Breast epithelium (tissue), 4 donors: ENCODE measurements at regions not wholly inside any gene's neighbourhood (a gene's known extent, or its start where the extent isn't known, plus 50 kb on each side); places are given as distances from the start of the nearest gene placed in this dataset.
"Not testable (repeated sequence)": the region's sequence is repeated elsewhere in the genome, so short reads cannot be mapped to it uniquely, and the experiment has no call there.

Experiments used
- DNase-seq, 2 donors: peaks; one replicate each; pipeline ENCODE4 v3.0.0-alpha.2; 2019; ENCODE audit warnings: low spot score in 2 of 2
- H3K27ac ChIP-seq, 2 donors: fragments of 200-600 bp; sonication (generic) in 1 of 2; one replicate each; pipeline ENCODE4 v1.5.1; 2016 to 2019; ENCODE audit warnings: mild to moderate bottlenecking in 1 of 2
- H3K27me3 ChIP-seq, 2 donors: fragments of 200-600 bp; sonication (generic) in 1 of 2; one replicate each; pipeline versions ENCODE4 v1.5.1 to v1.6.0; 2017 to 2019; ENCODE audit warnings: control low read depth in 1 of 2, mild to moderate bottlenecking in 1 of 2
- H3K36me3 ChIP-seq: fragments of 200-600 bp; one replicate; pipeline ENCODE4 v1.5.1; 2019
- H3K4me1 ChIP-seq, 2 donors: fragments of 200-600 bp; sonication (generic); one replicate each; pipeline ENCODE4 v1.5.1; 2016 to 2019; ENCODE audit warnings: control low read depth in 1 of 2
- H3K4me3 ChIP-seq, 3 donors: fragments of 200-600 bp; sonication (generic); 1 replicate in 2 of 3; 2 replicates in 1 of 3; pipeline ENCODE4 v1.5.1; 2016 to 2019; ENCODE audit warnings: mild to moderate bottlenecking in 3 of 3, moderate library complexity in 2 of 3
- H3K9me3 ChIP-seq, 2 donors: fragments of 200-600 bp; sonication (generic) in 1 of 2; one replicate each; pipeline ENCODE4 v1.5.1; 2016 to 2019; ENCODE audit warnings: control low read depth in 1 of 2
- CTCF ChIP-seq, 3 donors: fragments of 450-650 bp; IDR thresholded peaks; one replicate each; pipeline ENCODE4 v1.5.1; 2016 to 2017; ENCODE audit warnings: antibody characterized with exemption in 3 of 3, mild to moderate bottlenecking in 3 of 3, moderate library complexity in 3 of 3
- POLR2A ChIP-seq: fragments of 450-650 bp; IDR thresholded peaks from one replicate; pipeline ENCODE4 v1.6.1; 2016; ENCODE audit warnings: antibody characterized with exemption, mild to moderate bottlenecking, moderate library complexity
- POLR2AphosphoS5 ChIP-seq, 3 donors: sonication (generic); formaldehyde crosslinking; IDR thresholded peaks; one replicate each; pipeline ENCODE4 v1.6.1; 2017; ENCODE audit warnings: antibody characterized with exemption in 3 of 3
- intact Hi-C: fragments of 100-400 bp; cut with DNase I; formaldehyde crosslinking; loops from one replicate; pipeline ENCODE4 v1.15.1; 2023; ENCODE audit warnings: low total_unique reads

DNA sequence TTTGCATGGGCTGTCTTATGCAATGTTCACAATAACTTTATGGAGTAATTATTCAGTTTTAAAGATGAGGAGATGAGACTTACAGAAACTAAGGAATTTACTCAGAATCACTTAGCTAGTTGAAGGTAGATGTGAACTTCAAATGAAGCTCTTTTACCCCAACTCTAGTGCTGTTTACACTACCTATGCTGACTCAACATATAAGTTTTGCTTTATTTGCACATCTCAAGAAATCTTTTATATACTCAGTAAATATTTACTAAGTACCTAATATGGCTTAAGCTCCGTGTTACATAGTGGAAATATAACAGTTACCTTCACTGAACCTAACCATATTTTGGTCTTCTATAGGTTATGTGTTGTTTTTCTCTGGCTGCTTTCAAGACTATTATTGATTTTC is 293.2 kb downstream of the ANXA1 start:
- Histone ChIP-seq H3K36me3 (no peaks in the 10 kb centered on the region), H3K27me3 (no peaks in the 10 kb centered on the region), H3K4me1 (no peaks in the 10 kb centered on the region), H3K27ac (no peak overlapping the region), H3K9me3 (no peaks in the 10 kb centered on the region), H3K4me3 (no peak overlapping the region)
- no peak for DNase-seq
- TF ChIP-seq CTCF (IDR thresholded peaks at IDR 0.05): no peak
- TF ChIP-seq POLR2A: no peak
- TF ChIP-seq POLR2AphosphoS5 (IDR thresholded peaks at IDR 0.05): no peak
- intact Hi-C loops: no loop called here

- intact Hi-C loops, DNase-seq, H3K4me1 ChIP-seq, H3K27me3 ChIP-seq, H3K36me3 ChIP-seq, H3K9me3 ChIP-seq, H3K4me3 ChIP-seq, H3K27ac ChIP-seq: not testable (repeated sequence)
Measured at GRCh38 chr9:73445384-73445783, 293.7 kb downstream of the ANXA1 start.

DNA sequence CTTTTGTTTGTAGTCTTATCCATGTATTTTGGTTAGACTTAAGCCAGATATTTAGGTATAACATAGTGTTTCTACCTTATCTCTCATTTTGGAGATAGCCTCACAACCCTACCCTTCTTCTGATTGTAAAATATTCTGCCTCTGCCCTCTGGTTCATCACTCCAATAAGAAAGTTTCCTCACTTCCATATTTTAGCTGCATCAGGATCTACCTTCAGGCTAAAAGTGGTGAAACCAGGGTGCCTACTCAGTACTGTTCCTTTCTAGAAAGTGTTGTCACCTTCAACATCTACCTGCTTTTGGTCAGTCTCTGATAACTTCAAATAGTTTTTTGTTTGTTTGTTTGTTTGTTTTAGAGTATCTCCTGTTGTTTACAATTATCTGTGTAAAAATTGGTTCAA is 294.6 kb downstream of the ANXA1 start:
- no peaks in the 10 kb centered on the region for H3K36me3 ChIP-seq
- no peaks in the 10 kb centered on the region for H3K9me3 ChIP-seq
- no peaks in the 10 kb centered on the region for H3K4me1 ChIP-seq
- TF ChIP-seq CTCF (IDR thresholded peaks at IDR 0.05) (no peak), POLR2AphosphoS5 (IDR thresholded peaks at IDR 0.05) (no peak), POLR2A (no peak)
- no peak overlapping the region for H3K27ac ChIP-seq
- H3K4me3 ChIP-seq: no peak overlapping the region
- no peaks in the 10 kb centered on the region for H3K27me3 ChIP-seq
- DNase-seq: no peak
- intact Hi-C loops: no loop called here

GRCh38 chr9:73451003-73451402 is 299.3 kb downstream of the ANXA1 start:
- no peaks in the 10 kb centered on the region for H3K27me3 ChIP-seq
- TF ChIP-seq POLR2AphosphoS5 (IDR thresholded peaks at IDR 0.05): no peak
- TF ChIP-seq CTCF (IDR thresholded peaks at IDR 0.05): no peak
- no peak for TF ChIP-seq POLR2A
- intact Hi-C loops: no loop called here
- H3K27ac ChIP-seq: no peak overlapping the region
- no peaks in the 10 kb centered on the region for H3K36me3 ChIP-seq
- no peaks in the 10 kb centered on the region for H3K9me3 ChIP-seq
- H3K4me1 ChIP-seq: no peaks in the 10 kb centered on the region
- DNase-seq: no peak
- no peak overlapping the region for H3K4me3 ChIP-seq

- no peaks in the 10 kb centered on the region for H3K9me3 ChIP-seq
- no peaks in the 10 kb centered on the region for H3K36me3 ChIP-seq
- no peak for TF ChIP-seq CTCF (IDR thresholded peaks at IDR 0.05)
- no peak for TF ChIP-seq POLR2AphosphoS5 (IDR thresholded peaks at IDR 0.05)
- no peak for TF ChIP-seq POLR2A
- no peak for DNase-seq
- H3K27me3 ChIP-seq: no peaks in the 10 kb centered on the region
- intact Hi-C loops: loop anchor here (5.0 kb wide), 1 partner anchor 102 kb away; no protein-coding TSS in a partner anchor
- H3K27ac ChIP-seq: no peak overlapping the region
- H3K4me3 ChIP-seq: no peak overlapping the region
- H3K4me1 ChIP-seq: no peaks in the 10 kb centered on the region
Measured at GRCh38 chr9:73459817-73460216, 308.2 kb downstream of the ANXA1 start.

GRCh38 chr9:73468716-73469115 is 317.1 kb downstream of the ANXA1 start:
- Histone ChIP-seq H3K4me1 (no peaks in the 10 kb centered on the region), H3K9me3 (no peaks in the 10 kb centered on the region), H3K27me3 (no peaks in the 10 kb centered on the region), H3K36me3 (no peaks in the 10 kb centered on the region), H3K4me3 (no peak overlapping the region), H3K27ac (no peak overlapping the region)
- DNase-seq: no peak
- TF ChIP-seq CTCF (IDR thresholded peaks at IDR 0.05) (no peak), POLR2A (no peak), POLR2AphosphoS5 (IDR thresholded peaks at IDR 0.05) (no peak)
- intact Hi-C loops: no loop called here
